Nephron (organoid): ENCODE measurements at regions not wholly inside any gene's neighbourhood (a gene's known extent, or its start where the extent isn't known, plus 50 kb on each side); places are given as distances from the start of the nearest gene placed in this dataset.
A peak's percentile ranks its signal among the peaks of the same experiment; 100 is the strongest.

Source experiments
- H3K27ac Mint-ChIP-seq, 3 experiments: 2 replicates each; pipeline ENCODE4 v1.8.0; 2020; ENCODE audit warnings: mixed read lengths in 3 of 3, mild to moderate bottlenecking in 2 of 3, moderate library complexity in 1 of 3
- H3K27me3 Mint-ChIP-seq: 2 replicates; pipeline ENCODE4 v1.8.0; 2021; ENCODE audit warnings: low read depth, mild to moderate bottlenecking, moderate library complexity, mixed read lengths
- H3K36me3 Mint-ChIP-seq: 2 replicates; pipeline ENCODE4 v1.8.0; 2020; ENCODE audit warnings: low read depth, mixed read lengths
- H3K4me1 Mint-ChIP-seq: 2 replicates; pipeline ENCODE4 v1.8.0; 2020; ENCODE audit warnings: mixed read lengths
- H3K4me3 Mint-ChIP-seq, 3 experiments: 2 replicates each; pipeline ENCODE4 v1.8.0; 2020; ENCODE audit warnings: mild to moderate bottlenecking in 3 of 3, mixed read lengths in 3 of 3, moderate library complexity in 2 of 3
- H3K9me3 Mint-ChIP-seq: 2 replicates; pipeline ENCODE4 v1.8.0; 2020; ENCODE audit warnings: mixed read lengths
- CTCF ChIP-seq, 3 experiments: fragments of 200-600 bp; sonication (generic); IDR thresholded peaks; one replicate each; pipeline ENCODE4 v1.5.0; 2021; ENCODE audit warnings: antibody characterized with exemption in 3 of 3; ENCODE audit not compliant: unreplicated experiment in 3 of 3

GRCh38 chrX:56107320-56107719 is 124.8 kb upstream of the KLF8 start:
- no peak overlapping the region for H3K4me3 Mint-ChIP-seq
- H3K4me1 Mint-ChIP-seq = no peaks in the 10 kb centered on the region
- H3K27me3 Mint-ChIP-seq = no peaks in the 10 kb centered on the region
- no peak overlapping the region for H3K27ac Mint-ChIP-seq
- H3K36me3 Mint-ChIP-seq = no peaks in the 10 kb centered on the region
- peaks cover 22% of the 10 kb centered on the region for H3K9me3 Mint-ChIP-seq
- TF ChIP-seq CTCF (IDR thresholded peaks at IDR 0.05; ENCODE audit: unreplicated experiment in 3 of 3) = no peak

GRCh38 chrX:56113785-56114436 is 118.2 kb upstream of the KLF8 start:
- no peaks in the 10 kb centered on the region for H3K4me1 Mint-ChIP-seq
- H3K27me3 Mint-ChIP-seq = no peaks in the 10 kb centered on the region
- H3K9me3 Mint-ChIP-seq = peaks cover 12% of the 10 kb centered on the region
- no peak overlapping the region for H3K4me3 Mint-ChIP-seq
- H3K27ac Mint-ChIP-seq = no peak overlapping the region
- TF ChIP-seq CTCF (IDR thresholded peaks at IDR 0.05; ENCODE audit: unreplicated experiment in 3 of 3) = no peak
- H3K36me3 Mint-ChIP-seq = no peaks in the 10 kb centered on the region

GRCh38 chrX:56114437-56114787 is 117.7 kb upstream of the KLF8 start:
- TF ChIP-seq CTCF (IDR thresholded peaks at IDR 0.05; ENCODE audit: unreplicated experiment in 3 of 3) = no peak
- Mint-ChIP-seq H3K27me3 (no peaks in the 10 kb centered on the region), H3K36me3 (no peaks in the 10 kb centered on the region), H3K4me3 (no peak overlapping the region), H3K9me3 (peaks cover 12% of the 10 kb centered on the region), H3K27ac (no peak overlapping the region), H3K4me1 (no peaks in the 10 kb centered on the region)

- Mint-ChIP-seq H3K27me3 (no peaks in the 10 kb centered on the region), H3K27ac (no peak overlapping the region), H3K9me3 (peaks cover 3% of the 10 kb centered on the region), H3K36me3 (no peaks in the 10 kb centered on the region), H3K4me3 (no peak overlapping the region), H3K4me1 (no peaks in the 10 kb centered on the region)
- TF ChIP-seq CTCF (IDR thresholded peaks at IDR 0.05; ENCODE audit: unreplicated experiment in 3 of 3) = no peak
Observed at GRCh38 chrX:56120242-56120641, 111.9 kb upstream of the KLF8 start.

GRCh38 chrX:56125946-56126345 is 106.2 kb upstream of the KLF8 start:
- TF ChIP-seq CTCF (IDR thresholded peaks at IDR 0.05; ENCODE audit: unreplicated experiment in 3 of 3) = no peak
- Mint-ChIP-seq H3K27ac (no peak overlapping the region), H3K27me3 (no peaks in the 10 kb centered on the region), H3K4me1 (no peaks in the 10 kb centered on the region), H3K4me3 (no peak overlapping the region), H3K36me3 (peaks cover 9% of the 10 kb centered on the region), H3K9me3 (peaks cover 28% of the 10 kb centered on the region)

GRCh38 chrX:56130031-56130430 is 102.1 kb upstream of the KLF8 start:
- Mint-ChIP-seq H3K4me1 (no peaks in the 10 kb centered on the region), H3K27ac (peak overlapping the region; percentile 8 to 62 (median 61)), H3K27me3 (no peaks in the 10 kb centered on the region), H3K9me3 (peaks cover 56% of the 10 kb centered on the region), H3K4me3 (no peak overlapping the region), H3K36me3 (peaks cover 12% of the 10 kb centered on the region)
- no peak for TF ChIP-seq CTCF (IDR thresholded peaks at IDR 0.05; ENCODE audit: unreplicated experiment in 3 of 3)
